ENCODE measurements at regions not wholly inside any gene's neighbourhood (a gene's known extent, or its start where the extent isn't known, plus 50 kb on each side); places are given as distances from the start of the nearest gene placed in this dataset.
"Not testable (repeated sequence)": the region's sequence is repeated elsewhere in the genome, so short reads cannot be mapped to it uniquely, and the experiment has no call there.

DNA sequence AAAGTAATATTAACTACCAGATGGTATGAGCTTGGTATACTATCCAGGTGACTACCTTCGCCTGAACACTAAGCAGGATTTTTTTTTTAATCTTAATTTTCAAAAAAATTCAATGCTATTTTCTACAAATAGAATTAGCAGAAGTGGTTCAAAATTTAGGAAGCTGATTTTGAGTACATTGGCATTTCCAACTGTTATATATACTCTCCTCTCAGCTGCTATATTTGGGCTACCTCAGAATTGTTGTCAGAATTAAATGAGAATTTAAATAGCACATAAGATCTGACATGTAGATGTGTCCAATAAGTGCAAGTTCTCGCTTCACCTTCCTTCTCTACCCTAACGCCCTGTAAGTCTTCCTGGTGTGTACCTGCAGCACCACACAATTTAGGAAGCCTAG lies 83.1 kb downstream of the DUSP6 start:
- H3K9me3 ChIP-seq (ENCODE audit: control insufficient read depth, low read length): peaks cover 4% of the 10 kb centered on the region
- 100% methylated on average over 1 to 2 of the region's 3 CpGs for WGBS, 2 experiments (ENCODE audit: insufficient coverage in 2 of 2)
- no peak overlapping the region for H3K4me3 ChIP-seq (ENCODE audit: extremely low read depth, insufficient read depth, low read length, poor library complexity, severe bottlenecking)
- no peaks in the 10 kb centered on the region for H3K36me3 ChIP-seq (ENCODE audit: control insufficient read depth, insufficient read depth, low read length)
- H3K27ac ChIP-seq (ENCODE audit: low read depth, low read length, severe bottlenecking): no peak overlapping the region
- no peaks in the 10 kb centered on the region for H3K4me1 ChIP-seq (ENCODE audit: control insufficient read depth, insufficient read depth, low read length, poor library complexity, severe bottlenecking)

- no CpG with 5 or more reads among the region's 3 CpGs for WGBS, 2 experiments (ENCODE audit: insufficient coverage in 2 of 2)
- Histone ChIP-seq H3K9me3 (ENCODE audit: control insufficient read depth, low read length) (peaks cover 4% of the 10 kb centered on the region), H3K27ac (ENCODE audit: low read depth, low read length, severe bottlenecking) (no peak overlapping the region), H3K4me1 (ENCODE audit: control insufficient read depth, insufficient read depth, low read length, poor library complexity, severe bottlenecking) (no peaks in the 10 kb centered on the region), H3K36me3 (ENCODE audit: control insufficient read depth, insufficient read depth, low read length) (no peaks in the 10 kb centered on the region), H3K4me3 (ENCODE audit: extremely low read depth, insufficient read depth, low read length, poor library complexity, severe bottlenecking) (no peak overlapping the region)
These were observed 84.9 kb downstream of the DUSP6 start for GRCh38 chr12:89267404-89267803.

GRCh38 chr12:89266574-89267188 lies 85.6 kb downstream of the DUSP6 start:
- not testable (repeated sequence) for H3K4me1 ChIP-seq (ENCODE audit: control insufficient read depth, insufficient read depth, low read length, poor library complexity, severe bottlenecking); H3K36me3 ChIP-seq (ENCODE audit: control insufficient read depth, insufficient read depth, low read length); H3K9me3 ChIP-seq (ENCODE audit: control insufficient read depth, low read length); H3K4me3 ChIP-seq (ENCODE audit: extremely low read depth, insufficient read depth, low read length, poor library complexity, severe bottlenecking); H3K27ac ChIP-seq (ENCODE audit: low read depth, low read length, severe bottlenecking)
- WGBS, 2 experiments (ENCODE audit: insufficient coverage in 2 of 2): 97 to 100% methylated on average over 8 to 11 of the region's 16 CpGs

- Histone ChIP-seq H3K27ac (ENCODE audit: low read depth, low read length, severe bottlenecking) (no peak overlapping the region), H3K9me3 (ENCODE audit: control insufficient read depth, low read length) (no peaks in the 10 kb centered on the region), H3K4me3 (ENCODE audit: extremely low read depth, insufficient read depth, low read length, poor library complexity, severe bottlenecking) (no peak overlapping the region), H3K4me1 (ENCODE audit: control insufficient read depth, insufficient read depth, low read length, poor library complexity, severe bottlenecking) (no peaks in the 10 kb centered on the region), H3K36me3 (ENCODE audit: control insufficient read depth, insufficient read depth, low read length) (no peaks in the 10 kb centered on the region)
These were observed 87.5 kb downstream of the DUSP6 start for GRCh38 chr12:89264837-89265236.

- Histone ChIP-seq H3K4me3 (ENCODE audit: extremely low read depth, insufficient read depth, low read length, poor library complexity, severe bottlenecking) (no peak overlapping the region), H3K27ac (ENCODE audit: low read depth, low read length, severe bottlenecking) (no peak overlapping the region), H3K36me3 (ENCODE audit: control insufficient read depth, insufficient read depth, low read length) (no peaks in the 10 kb centered on the region), H3K4me1 (ENCODE audit: control insufficient read depth, insufficient read depth, low read length, poor library complexity, severe bottlenecking) (no peaks in the 10 kb centered on the region), H3K9me3 (ENCODE audit: control insufficient read depth, low read length) (no peaks in the 10 kb centered on the region)
- WGBS, 2 experiments (ENCODE audit: insufficient coverage in 2 of 2): 100% methylated on average over 1 to 2 of the region's 4 CpGs
These were observed 88.4 kb downstream of the DUSP6 start for GRCh38 chr12:89263900-89264299.

DNA sequence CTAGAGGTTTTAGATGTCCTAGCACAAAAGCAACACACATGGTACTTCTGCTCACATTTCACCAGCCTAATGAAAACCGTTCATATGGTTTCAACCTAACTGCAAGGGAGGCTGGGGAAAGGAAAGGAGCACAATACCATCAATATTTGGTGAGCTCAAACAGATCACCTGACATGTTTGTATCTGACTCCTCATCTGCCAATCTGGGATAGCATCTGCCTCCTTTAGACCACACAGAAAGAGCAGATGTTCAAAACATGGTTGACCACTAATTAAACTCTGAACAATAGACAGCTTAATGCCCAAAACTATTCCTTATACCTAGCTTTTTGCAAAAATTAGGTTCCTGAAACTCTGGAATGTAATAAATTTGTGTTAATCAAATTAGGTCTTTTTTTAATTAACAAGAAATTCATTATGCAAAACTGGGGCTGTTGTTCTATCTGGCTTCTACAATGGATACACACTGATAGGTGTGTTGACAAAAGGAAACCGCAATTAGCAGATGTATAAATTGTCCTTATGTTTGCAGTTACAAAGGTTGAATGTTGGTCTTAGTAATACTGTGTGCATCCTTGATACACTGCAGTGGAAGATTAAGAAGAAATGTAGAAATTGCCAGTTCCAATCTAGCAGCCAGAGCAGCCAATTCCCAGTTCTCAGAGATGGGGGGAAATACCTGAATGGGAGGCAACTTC lies 89.3 kb downstream of the DUSP6 start:
- H3K4me3 ChIP-seq (ENCODE audit: extremely low read depth, insufficient read depth, low read length, poor library complexity, severe bottlenecking): no peak overlapping the region
- no peaks in the 10 kb centered on the region for H3K36me3 ChIP-seq (ENCODE audit: control insufficient read depth, insufficient read depth, low read length)
- H3K27ac ChIP-seq (ENCODE audit: low read depth, low read length, severe bottlenecking): no peak overlapping the region
- WGBS, 2 experiments (ENCODE audit: insufficient coverage in 2 of 2): 100% methylated on average over 1 to 2 of the region's 2 CpGs
- no peaks in the 10 kb centered on the region for H3K4me1 ChIP-seq (ENCODE audit: control insufficient read depth, insufficient read depth, low read length, poor library complexity, severe bottlenecking)
- H3K9me3 ChIP-seq (ENCODE audit: control insufficient read depth, low read length): peaks cover 6% of the 10 kb centered on the region

- Histone ChIP-seq H3K9me3 (ENCODE audit: control insufficient read depth, low read length) (peaks cover 13% of the 10 kb centered on the region), H3K27ac (ENCODE audit: low read depth, low read length, severe bottlenecking) (no peak overlapping the region), H3K4me3 (ENCODE audit: extremely low read depth, insufficient read depth, low read length, poor library complexity, severe bottlenecking) (no peak overlapping the region), H3K36me3 (ENCODE audit: control insufficient read depth, insufficient read depth, low read length) (no peaks in the 10 kb centered on the region), H3K4me1 (ENCODE audit: control insufficient read depth, insufficient read depth, low read length, poor library complexity, severe bottlenecking) (no peaks in the 10 kb centered on the region)
- WGBS, 2 experiments (ENCODE audit: insufficient coverage in 2 of 2): 87 to 100% methylated on average over 1 to 4 of the region's 4 CpGs
These were observed 90.3 kb downstream of the DUSP6 start for GRCh38 chr12:89261982-89262381.

DNA sequence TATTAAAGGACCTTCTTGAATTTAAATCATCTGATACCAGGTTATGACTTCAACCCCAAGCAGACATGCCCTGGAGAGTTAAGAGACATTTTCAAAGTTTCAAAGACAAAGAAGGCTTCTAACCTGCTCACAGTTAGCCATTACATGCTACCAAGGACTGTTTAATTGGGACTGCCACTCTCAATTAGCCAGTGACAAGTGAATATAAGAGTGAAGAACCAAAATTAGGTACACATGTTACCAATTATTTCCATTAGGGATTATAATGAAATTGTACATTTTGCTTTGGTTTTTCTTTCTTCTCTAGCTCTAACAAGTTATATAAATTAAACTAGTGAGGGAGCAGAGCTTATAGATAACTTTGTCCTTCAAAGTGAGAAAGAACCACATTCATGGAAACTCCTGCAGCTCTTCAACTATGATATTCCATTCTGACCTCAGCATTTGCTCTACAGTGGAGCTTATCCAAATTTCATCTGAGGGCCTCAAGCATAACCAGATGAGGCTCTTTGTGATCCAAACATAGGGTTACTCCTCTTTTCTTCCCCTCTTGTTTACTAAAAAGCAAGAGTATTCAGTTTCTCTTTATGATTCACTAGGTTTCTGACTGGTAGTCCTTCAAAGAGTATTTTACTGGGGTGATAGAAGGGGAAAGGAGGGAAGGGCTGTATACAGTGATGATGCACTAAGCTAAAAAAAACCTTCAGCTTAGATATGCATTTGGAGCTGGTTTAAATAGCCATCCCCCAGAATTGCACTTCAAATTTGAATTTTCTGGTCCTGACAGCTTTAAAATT lies 91.3 kb downstream of the DUSP6 start:
- Histone ChIP-seq H3K9me3 (ENCODE audit: control insufficient read depth, low read length) (peaks cover 13% of the 10 kb centered on the region), H3K27ac (ENCODE audit: low read depth, low read length, severe bottlenecking) (no peak overlapping the region), H3K4me3 (ENCODE audit: extremely low read depth, insufficient read depth, low read length, poor library complexity, severe bottlenecking) (no peak overlapping the region), H3K4me1 (ENCODE audit: control insufficient read depth, insufficient read depth, low read length, poor library complexity, severe bottlenecking) (no peaks in the 10 kb centered on the region), H3K36me3 (ENCODE audit: control insufficient read depth, insufficient read depth, low read length) (no peaks in the 10 kb centered on the region)

- peaks cover 13% of the 10 kb centered on the region for H3K9me3 ChIP-seq (ENCODE audit: control insufficient read depth, low read length)
- H3K36me3 ChIP-seq (ENCODE audit: control insufficient read depth, insufficient read depth, low read length): no peaks in the 10 kb centered on the region
- no peaks in the 10 kb centered on the region for H3K4me1 ChIP-seq (ENCODE audit: control insufficient read depth, insufficient read depth, low read length, poor library complexity, severe bottlenecking)
- H3K27ac ChIP-seq (ENCODE audit: low read depth, low read length, severe bottlenecking): no peak overlapping the region
- H3K4me3 ChIP-seq (ENCODE audit: extremely low read depth, insufficient read depth, low read length, poor library complexity, severe bottlenecking): no peak overlapping the region
- WGBS, 2 experiments (ENCODE audit: insufficient coverage in 2 of 2): 88 to 100% methylated on average over 1 of the region's 3 CpGs
These were observed 92.5 kb downstream of the DUSP6 start for GRCh38 chr12:89259821-89260220.

DNA sequence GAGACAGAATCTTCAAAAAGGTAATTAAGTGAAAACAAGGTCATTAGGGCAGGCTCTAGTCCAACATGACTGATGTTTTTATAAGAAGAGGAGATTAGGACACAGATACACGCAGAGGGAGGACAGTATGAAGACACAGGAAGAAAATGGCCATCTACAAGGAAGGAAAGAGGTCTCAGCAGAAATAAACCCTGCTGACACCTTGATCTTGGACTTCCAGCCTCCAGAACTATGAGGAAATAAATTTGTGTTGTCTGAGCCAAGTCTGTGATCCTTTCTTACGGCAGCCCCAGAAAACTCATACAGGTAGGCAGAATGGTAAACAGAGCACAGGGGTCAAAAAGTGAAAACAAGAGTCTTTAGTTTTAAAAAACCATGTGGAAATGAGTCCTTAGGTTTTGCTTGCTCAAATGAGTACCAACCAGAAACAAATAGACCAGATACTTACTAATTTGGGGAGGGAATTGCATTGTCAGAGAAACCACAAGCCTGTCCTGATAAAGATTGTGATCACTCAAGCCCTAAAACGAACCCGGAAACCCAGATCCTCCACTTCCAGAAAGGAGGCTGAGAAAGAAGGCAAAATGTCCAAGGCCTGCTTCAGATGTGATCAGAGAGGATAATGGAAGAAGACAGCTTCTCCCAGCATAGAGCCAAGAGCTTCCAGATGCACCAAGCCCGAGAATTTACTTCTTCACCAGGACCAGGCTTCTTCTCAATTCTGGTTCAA lies 93.9 kb downstream of the DUSP6 start:
- Histone ChIP-seq H3K36me3 (ENCODE audit: control insufficient read depth, insufficient read depth, low read length) (no peaks in the 10 kb centered on the region), H3K4me1 (ENCODE audit: control insufficient read depth, insufficient read depth, low read length, poor library complexity, severe bottlenecking) (no peaks in the 10 kb centered on the region), H3K9me3 (ENCODE audit: control insufficient read depth, low read length) (peaks cover 13% of the 10 kb centered on the region), H3K4me3 (ENCODE audit: extremely low read depth, insufficient read depth, low read length, poor library complexity, severe bottlenecking) (no peak overlapping the region), H3K27ac (ENCODE audit: low read depth, low read length, severe bottlenecking) (no peak overlapping the region)
- WGBS, 2 experiments (ENCODE audit: insufficient coverage in 2 of 2): 85 to 87% methylated on average over 3 to 4 of the region's 5 CpGs

All from mesodermal cell (in vitro differentiated cells).